H9 (cell line): ENCODE measurements at regions not wholly inside any gene's neighbourhood (a gene's known extent, or its start where the extent isn't known, plus 50 kb on each side); places are given as distances from the start of the nearest gene placed in this dataset.

Experiments
- DNase-seq: peaks from one replicate; pipeline ENCODE4 v3.0.0-alpha.2; 2017
- H2AFZ ChIP-seq: one replicate; pipeline ENCODE4 v1.6.1; 2013; ENCODE audit warnings: mild to moderate bottlenecking, low read length, control low read depth, moderate library complexity
- H2AK5ac ChIP-seq: 2 replicates; pipeline ENCODE4 v1.6.1; 2013; ENCODE audit warnings: low read length, control low read depth, mixed read lengths; ENCODE audit not compliant: insufficient read length
- H2BK120ac ChIP-seq: one replicate; pipeline ENCODE4 v1.6.1; 2013; ENCODE audit warnings: low read depth, mild to moderate bottlenecking, low read length, control low read depth, inconsistent platforms; ENCODE audit not compliant: poor library complexity, severe bottlenecking
- H2BK12ac ChIP-seq: 2 replicates; pipeline ENCODE4 v1.6.1; 2013; ENCODE audit warnings: low read length, control low read depth, mixed read lengths, low read depth; ENCODE audit not compliant: insufficient read length
- H2BK15ac ChIP-seq: 2 replicates; pipeline ENCODE4 v1.6.1; 2013; ENCODE audit warnings: low read depth, low read length, control low read depth
- H2BK20ac ChIP-seq: one replicate; pipeline ENCODE4 v1.6.1; 2013; ENCODE audit warnings: low read depth, mild to moderate bottlenecking, low read length, control low read depth, inconsistent platforms; ENCODE audit not compliant: poor library complexity, severe bottlenecking
- H2BK5ac ChIP-seq: 2 replicates; pipeline ENCODE4 v1.6.1; 2013; ENCODE audit warnings: low read length, control low read depth, mixed read lengths; ENCODE audit not compliant: insufficient read length
- H3K14ac ChIP-seq: 2 replicates; pipeline ENCODE4 v1.6.1; 2013; ENCODE audit warnings: low read length, control low read depth; ENCODE audit not compliant: insufficient read depth
- H3K18ac ChIP-seq: 2 replicates; pipeline ENCODE4 v1.6.1; 2013; ENCODE audit warnings: low read depth, mild to moderate bottlenecking, mixed read lengths, low read length, control low read depth; ENCODE audit not compliant: insufficient read length
- H3K23ac ChIP-seq: 2 replicates; pipeline ENCODE4 v1.6.1; 2013; ENCODE audit warnings: low read length, control low read depth, mixed read lengths, low read depth; ENCODE audit not compliant: insufficient read length
- H3K23me2 ChIP-seq: 2 replicates; pipeline ENCODE4 v1.6.1; 2013; ENCODE audit warnings: low read depth, mild to moderate bottlenecking, mixed read lengths, low read length, control low read depth; ENCODE audit not compliant: insufficient read length, poor library complexity, severe bottlenecking
- H3K27ac ChIP-seq: 2 replicates; pipeline ENCODE4 v1.5.1; 2013; ENCODE audit warnings: low read length, control low read depth, mixed read lengths, low read depth; ENCODE audit not compliant: insufficient read length
- H3K27me3 ChIP-seq: 2 replicates; pipeline ENCODE4 v1.6.1; 2013; ENCODE audit warnings: low read length, control low read depth, inconsistent platforms; ENCODE audit not compliant: insufficient read depth
- H3K4ac ChIP-seq: 2 replicates; pipeline ENCODE4 v1.6.1; 2013; ENCODE audit warnings: low read depth, mild to moderate bottlenecking, control low read depth, inconsistent platforms, low read length, moderate library complexity
- H3K4me1 ChIP-seq: 2 replicates; pipeline ENCODE4 v1.6.1; 2013; ENCODE audit warnings: low read length, control low read depth, inconsistent platforms; ENCODE audit not compliant: insufficient read depth
- H3K4me2 ChIP-seq: 2 replicates; pipeline ENCODE4 v1.6.1; 2013; ENCODE audit warnings: low read length, control low read depth, mixed read lengths; ENCODE audit not compliant: insufficient read length, insufficient read depth
- H3K56ac ChIP-seq: 2 replicates; pipeline ENCODE4 v1.6.1; 2013; ENCODE audit warnings: low read depth, mild to moderate bottlenecking, mixed read lengths, low read length, control low read depth; ENCODE audit not compliant: insufficient read length
- H3K79me1 ChIP-seq: 2 replicates; pipeline ENCODE4 v1.6.1; 2013; ENCODE audit warnings: low read depth, mild to moderate bottlenecking, moderate library complexity, low read length, control low read depth, inconsistent platforms; ENCODE audit not compliant: insufficient read depth, poor library complexity, severe bottlenecking
- H3K79me2 ChIP-seq: 2 replicates; pipeline ENCODE4 v1.6.1; 2013; ENCODE audit warnings: low read length, control low read depth, inconsistent platforms; ENCODE audit not compliant: insufficient read depth
- H3K9ac ChIP-seq: 2 replicates; pipeline ENCODE4 v1.6.1; 2013; ENCODE audit warnings: low read length, control low read depth, mixed read lengths; ENCODE audit not compliant: insufficient read length; ENCODE audit errors: extremely low read depth
- H3K9me3 ChIP-seq: one replicate; pipeline ENCODE4 v1.6.1; 2013; ENCODE audit warnings: low read depth, low read length, inconsistent platforms; ENCODE audit not compliant: control insufficient read depth
- H3T11ph ChIP-seq: one replicate; pipeline ENCODE4 v1.6.1; 2013; ENCODE audit warnings: mild to moderate bottlenecking, low read length, control low read depth, inconsistent platforms
- H4K20me1 ChIP-seq: one replicate; pipeline ENCODE4 v1.6.1; 2013; ENCODE audit not compliant: control insufficient read depth, insufficient read length, insufficient read depth
- H4K5ac ChIP-seq: 2 replicates; pipeline ENCODE4 v1.6.1; 2013; ENCODE audit warnings: low read depth, mild to moderate bottlenecking, mixed read lengths, low read length, control low read depth; ENCODE audit not compliant: insufficient read length
- H4K8ac ChIP-seq: replicated peaks from 2 replicates; pipeline ENCODE4 v1.6.1; 2013; ENCODE audit warnings: low read length, control low read depth, mixed read lengths, low read depth; ENCODE audit not compliant: insufficient read length
- H4K91ac ChIP-seq: 2 replicates; pipeline ENCODE4 v1.6.1; 2013; ENCODE audit warnings: low read depth, mild to moderate bottlenecking, moderate library complexity, mixed read lengths, low read length, control low read depth; ENCODE audit not compliant: insufficient read length
- H3K27ac Mint-ChIP-seq, 3 experiments: 2 replicates in 2 of 3; 3 replicates in 1 of 3; pipeline ENCODE4 v1.8.0; 2020 to 2021; ENCODE audit warnings: mixed read lengths in 3 of 3, mild to moderate bottlenecking in 1 of 3, moderate library complexity in 1 of 3
- H3K27me3 Mint-ChIP-seq: 2 replicates; pipeline ENCODE4 v1.8.0; 2021; ENCODE audit warnings: low read depth, mild to moderate bottlenecking, moderate library complexity, mixed read lengths
- H3K36me3 Mint-ChIP-seq, 3 experiments: 2 replicates in 2 of 3; 3 replicates in 1 of 3; pipeline ENCODE4 v1.8.0; 2020 to 2021; ENCODE audit warnings: low read depth in 3 of 3, mixed read lengths in 3 of 3; ENCODE audit not compliant: insufficient read depth in 1 of 3
- H3K4me1 Mint-ChIP-seq, 2 experiments: 2 replicates each; pipeline ENCODE4 v1.8.0; 2020; ENCODE audit warnings: mixed read lengths in 2 of 2
- H3K4me3 Mint-ChIP-seq, 2 experiments: 2 replicates in 1 of 2; 3 replicates in 1 of 2; pipeline ENCODE4 v1.8.0; 2020 to 2021; ENCODE audit warnings: mild to moderate bottlenecking in 2 of 2, mixed read lengths in 2 of 2, moderate library complexity in 1 of 2
- H3K9me3 Mint-ChIP-seq, 2 experiments: 2 replicates in 1 of 2; 3 replicates in 1 of 2; pipeline ENCODE4 v1.8.0; 2020; ENCODE audit warnings: mild to moderate bottlenecking in 2 of 2, mixed read lengths in 2 of 2, moderate library complexity in 1 of 2
- WGBS: extraction: QIAGEN DNeasy Blood & Tissue Kit; methylation state at CpG from one replicate; pipeline ENCODE4 v1.1.7; 2013; ENCODE audit warnings: missing lambda C conversion rate, low lambda C conversion rate, mixed read lengths; ENCODE audit not compliant: insufficient read length; ENCODE audit errors: extremely low coverage; 5-methylcytosine and 5-hydroxymethylcytosine counted together
- TF ChIP-seq, protein P1 (sequence below): fragments of 200-600 bp; sonication (generic); conservative IDR thresholded peaks from 3 replicates; pipeline ENCODE4 v1.8.0; 2021; ENCODE audit warnings: antibody characterized with exemption, mild to moderate bottlenecking

DNA sequence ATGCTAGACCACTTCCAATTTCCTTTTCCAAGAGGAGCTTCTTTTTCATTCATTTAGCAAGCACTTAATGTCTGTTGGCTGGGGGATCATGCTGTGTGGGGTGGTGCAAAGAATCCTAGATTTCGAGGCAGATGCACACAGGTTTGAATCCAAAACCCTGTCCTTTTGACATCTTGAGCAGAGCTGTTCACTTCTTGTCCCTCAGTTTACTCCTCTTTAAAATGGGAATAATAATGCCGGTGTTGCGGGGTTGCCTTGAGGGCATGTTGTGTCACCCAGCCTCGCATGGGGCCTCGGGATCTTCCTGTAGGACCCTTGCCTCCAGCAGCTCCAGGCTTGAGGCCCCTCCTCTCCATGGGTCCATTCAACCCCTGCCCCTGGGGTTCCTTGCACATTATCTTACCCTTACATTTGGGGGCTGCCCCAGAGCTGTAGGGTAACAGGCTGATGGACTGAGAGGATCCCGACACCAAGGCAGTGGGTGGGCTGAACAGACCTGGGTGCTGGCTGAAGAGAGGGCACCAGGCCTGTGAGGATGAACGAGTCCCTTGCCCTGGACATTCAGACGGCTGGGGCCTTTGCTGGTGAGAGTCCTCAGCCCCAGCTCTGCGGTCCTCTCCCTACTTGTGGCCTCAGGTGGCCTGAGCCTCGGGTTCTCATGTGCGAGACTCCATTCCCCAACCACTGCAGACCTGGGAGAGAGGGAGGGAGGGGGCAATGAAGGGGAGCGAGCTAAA lies 145.8 kb downstream of the BARX1 start:
- Mint-ChIP-seq H3K9me3 (peaks cover 7 to 10% of the 10 kb centered on the region in 2 experiments; a peak in 3 of 5 replicates), H3K27me3 (peaks cover 6% of the 10 kb centered on the region; the same call in 1 of the 2 replicates), H3K4me1 (peaks cover 15 to 31% of the 10 kb centered on the region in 2 experiments), H3K4me3 (no peak overlapping the region), H3K36me3 (no peaks in the 10 kb centered on the region), H3K27ac (no peak overlapping the region; a peak in 1 of 7 replicates)
- Histone ChIP-seq H3K14ac (no peak overlapping the region; the same call in 1 of the 2 replicates), H4K91ac (no peak overlapping the region), H3K4me1 (no peaks in the 10 kb centered on the region), H2BK15ac (no peak overlapping the region), H3K4me2 (no peak overlapping the region), H3K79me1 (no peaks in the 10 kb centered on the region), H3K18ac (no peak overlapping the region), H2BK12ac (no peak overlapping the region), H2AK5ac (no peak overlapping the region), H3K9ac (no peak overlapping the region), H3K79me2 (no peaks in the 10 kb centered on the region), H3K56ac (no peak overlapping the region), H3K27ac (no peak overlapping the region), H2BK5ac (no peak overlapping the region), H3K23me2 (no peaks in the 10 kb centered on the region), H2AFZ (no peak overlapping the region), H3K9me3 (no peaks in the 10 kb centered on the region), H2BK20ac (no peak overlapping the region), H3K27me3 (no peaks in the 10 kb centered on the region), H4K5ac (no peak overlapping the region), H4K8ac (no peak overlapping the region), H3T11ph (no peak overlapping the region), H2BK120ac (no peak overlapping the region), H3K4ac (no peak overlapping the region), H4K20me1 (no peaks in the 10 kb centered on the region), H3K23ac (no peak overlapping the region)
- TF ChIP-seq, protein P1, sequence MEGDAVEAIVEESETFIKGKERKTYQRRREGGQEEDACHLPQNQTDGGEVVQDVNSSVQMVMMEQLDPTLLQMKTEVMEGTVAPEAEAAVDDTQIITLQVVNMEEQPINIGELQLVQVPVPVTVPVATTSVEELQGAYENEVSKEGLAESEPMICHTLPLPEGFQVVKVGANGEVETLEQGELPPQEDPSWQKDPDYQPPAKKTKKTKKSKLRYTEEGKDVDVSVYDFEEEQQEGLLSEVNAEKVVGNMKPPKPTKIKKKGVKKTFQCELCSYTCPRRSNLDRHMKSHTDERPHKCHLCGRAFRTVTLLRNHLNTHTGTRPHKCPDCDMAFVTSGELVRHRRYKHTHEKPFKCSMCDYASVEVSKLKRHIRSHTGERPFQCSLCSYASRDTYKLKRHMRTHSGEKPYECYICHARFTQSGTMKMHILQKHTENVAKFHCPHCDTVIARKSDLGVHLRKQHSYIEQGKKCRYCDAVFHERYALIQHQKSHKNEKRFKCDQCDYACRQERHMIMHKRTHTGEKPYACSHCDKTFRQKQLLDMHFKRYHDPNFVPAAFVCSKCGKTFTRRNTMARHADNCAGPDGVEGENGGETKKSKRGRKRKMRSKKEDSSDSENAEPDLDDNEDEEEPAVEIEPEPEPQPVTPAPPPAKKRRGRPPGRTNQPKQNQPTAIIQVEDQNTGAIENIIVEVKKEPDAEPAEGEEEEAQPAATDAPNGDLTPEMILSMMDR, result no peak
- DNase-seq, result no peak
- WGBS, result no CpG with 5 or more reads among the region's 12 CpGs
